T-helper 1 cell treated with Interleukin-12 subunit alpha and Interleukin-12 subunit beta and Interleukin-4 antibody, amounts not matched to agents 30 ng/mL and 1 ng/mL, for 36 hours (primary cell): ENCODE measurements at regions not wholly inside any gene's neighbourhood (a gene's known extent, or its start where the extent isn't known, plus 50 kb on each side); places are given as distances from the start of the nearest gene placed in this dataset.
"Not testable (repeated sequence)": the region's sequence is repeated elsewhere in the genome, so short reads cannot be mapped to it uniquely, and the experiment has no call there.

Experiments used
- intact Hi-C: fragments of 100-400 bp; cut with micrococcal nuclease; formaldehyde crosslinking; loops from one replicate; pipeline ENCODE4 v1.15.1; 2024

GRCh38 chr16:59469266-59469665, 735.1 kb upstream of the GOT2 start:
- intact Hi-C loops = no loop called here

GRCh38 chr16:59463776-59464175, 729.7 kb upstream of the GOT2 start:
- intact Hi-C loops = no loop called here

- intact Hi-C loops = no loop called here
Measured at GRCh38 chr16:59459806-59460205, 725.7 kb upstream of the GOT2 start.

GRCh38 chr16:59455497-59455896, 721.4 kb upstream of the GOT2 start:
- intact Hi-C loops = no loop called here

GRCh38 chr16:59450513-59450912, 716.4 kb upstream of the GOT2 start:
- intact Hi-C loops = not testable (repeated sequence)

- intact Hi-C loops = no loop called here
Measured at GRCh38 chr16:59440502-59440901, 706.4 kb upstream of the GOT2 start.

GRCh38 chr16:59432896-59433295, 698.8 kb upstream of the GOT2 start:
- intact Hi-C loops = no loop called here

GRCh38 chr16:59432276-59432675, 698.2 kb upstream of the GOT2 start:
- intact Hi-C loops = no loop called here

- intact Hi-C loops = no loop called here
Measured at GRCh38 chr16:59424714-59425273, 690.7 kb upstream of the GOT2 start.

- intact Hi-C loops = no loop called here
Measured at GRCh38 chr16:59411961-59412841, 678.1 kb upstream of the GOT2 start.

- intact Hi-C loops = no loop called here
Measured at GRCh38 chr16:59410451-59410850, 676.3 kb upstream of the GOT2 start.

GRCh38 chr16:59405802-59406201, 671.7 kb upstream of the GOT2 start:
- intact Hi-C loops = no loop called here

- intact Hi-C loops = no loop called here
Measured at GRCh38 chr16:59404509-59404908, 670.4 kb upstream of the GOT2 start.

GRCh38 chr16:59400830-59401229, 666.7 kb upstream of the GOT2 start:
- intact Hi-C loops = no loop called here

GRCh38 chr16:59397638-59398037, 663.5 kb upstream of the GOT2 start:
- intact Hi-C loops = no loop called here

GRCh38 chr16:59394526-59394925, 660.4 kb upstream of the GOT2 start:
- intact Hi-C loops = no loop called here

- intact Hi-C loops = no loop called here
Measured at GRCh38 chr16:59392911-59393310, 658.8 kb upstream of the GOT2 start.

- intact Hi-C loops = no loop called here
Measured at GRCh38 chr16:59391617-59392364, 657.7 kb upstream of the GOT2 start.

GRCh38 chr16:59385959-59386358, 651.8 kb upstream of the GOT2 start:
- intact Hi-C loops = no loop called here

- intact Hi-C loops = no loop called here
Measured at GRCh38 chr16:59385491-59385890, 651.4 kb upstream of the GOT2 start.

- intact Hi-C loops = no loop called here
Measured at GRCh38 chr16:59373632-59374031, 639.5 kb upstream of the GOT2 start.

- intact Hi-C loops = no loop called here
Measured at GRCh38 chr16:59370717-59371116, 636.6 kb upstream of the GOT2 start.
